Right atrium auricular region (tissue), 2 donors: ENCODE measurements at regions not wholly inside any gene's neighbourhood (a gene's known extent, or its start where the extent isn't known, plus 50 kb on each side); places are given as distances from the start of the nearest gene placed in this dataset.

Source experiments
- DNase-seq: peaks from one replicate; pipeline ENCODE4 v3.0.0-alpha.2; 2019; ENCODE audit warnings: low spot score
- H3K27ac ChIP-seq, 2 donors: fragments of 200-600 bp; sonication (generic); 1 replicate in 1 of 2; 2 replicates in 1 of 2; pipeline ENCODE4 v1.5.1; 2016 to 2019
- H3K27me3 ChIP-seq, 2 donors: fragments of 200-600 bp; sonication (generic); one replicate each; pipeline versions ENCODE4 v1.5.1 to v1.6.0; 2017 to 2019
- H3K36me3 ChIP-seq: fragments of 200-600 bp; sonication (generic); one replicate; pipeline ENCODE4 v1.5.1; 2016
- H3K4me1 ChIP-seq, 2 donors: fragments of 200-600 bp; sonication (generic); one replicate each; pipeline versions ENCODE4 v1.5.1 to v1.6.0; 2017 to 2019
- H3K4me3 ChIP-seq, 2 donors: fragments of 200-600 bp; sonication (generic); 1 replicate in 1 of 2; 2 replicates in 1 of 2; pipeline ENCODE4 v1.5.1; 2017 to 2019; ENCODE audit warnings: mild to moderate bottlenecking in 1 of 2, moderate library complexity in 1 of 2
- H3K9me3 ChIP-seq, 2 donors: fragments of 200-600 bp; sonication (generic); one replicate each; pipeline ENCODE4 v1.5.1; 2019
- CTCF ChIP-seq, 2 donors: fragments of 200-600 bp; sonication (generic); IDR thresholded peaks; one replicate each; pipeline ENCODE4 v1.5.1; 2019; ENCODE audit warnings: antibody characterized with exemption in 2 of 2

DNA sequence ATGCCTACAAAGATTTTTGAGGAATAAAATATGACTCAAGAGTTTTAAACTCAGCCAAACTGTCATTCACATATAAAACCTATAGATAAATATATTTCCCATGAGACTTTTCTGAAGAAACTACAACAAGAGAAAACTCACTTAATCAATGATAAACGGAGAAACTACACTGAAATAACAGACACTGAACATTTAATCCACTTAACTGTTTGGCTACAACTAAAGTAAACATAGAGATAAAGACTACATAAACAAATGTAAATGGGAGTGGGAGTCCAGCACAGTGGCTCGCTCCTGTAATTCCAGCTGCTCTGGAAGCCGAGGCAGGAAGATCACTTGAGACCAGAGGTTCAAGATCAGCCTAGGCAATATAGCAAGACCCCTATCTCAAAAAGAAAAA, 79.2 kb downstream of the MEX3B start:
- Histone ChIP-seq H3K4me1 (no peaks in the 10 kb centered on the region), H3K27ac (no peak overlapping the region), H3K27me3 (no peaks in the 10 kb centered on the region), H3K36me3 (no peaks in the 10 kb centered on the region), H3K4me3 (no peak overlapping the region), H3K9me3 (peaks cover 0 to 9% of the 10 kb centered on the region in 2 donors)
- DNase-seq: no peak
- no peak for TF ChIP-seq CTCF (IDR thresholded peaks at IDR 0.05)

- no peaks in the 10 kb centered on the region for H3K27me3 ChIP-seq
- no peaks in the 10 kb centered on the region for H3K36me3 ChIP-seq
- no peak overlapping the region for H3K4me3 ChIP-seq
- no peaks in the 10 kb centered on the region for H3K4me1 ChIP-seq
- DNase-seq: no peak
- no peak for TF ChIP-seq CTCF (IDR thresholded peaks at IDR 0.05)
- peaks cover 0 to 9% of the 10 kb centered on the region in 2 donors for H3K9me3 ChIP-seq
- H3K27ac ChIP-seq: no peak overlapping the region
Measured at GRCh38 chr15:81962482-81962881, 83.3 kb downstream of the MEX3B start.

- H3K9me3 ChIP-seq: no peaks in the 10 kb centered on the region
- no peak overlapping the region for H3K4me3 ChIP-seq
- no peak overlapping the region for H3K27ac ChIP-seq
- no peak for DNase-seq
- H3K4me1 ChIP-seq: no peaks in the 10 kb centered on the region
- TF ChIP-seq CTCF (IDR thresholded peaks at IDR 0.05): no peak
- no peaks in the 10 kb centered on the region for H3K27me3 ChIP-seq
- H3K36me3 ChIP-seq: no peaks in the 10 kb centered on the region
Measured at GRCh38 chr15:81959196-81959595, 86.6 kb downstream of the MEX3B start.

DNA sequence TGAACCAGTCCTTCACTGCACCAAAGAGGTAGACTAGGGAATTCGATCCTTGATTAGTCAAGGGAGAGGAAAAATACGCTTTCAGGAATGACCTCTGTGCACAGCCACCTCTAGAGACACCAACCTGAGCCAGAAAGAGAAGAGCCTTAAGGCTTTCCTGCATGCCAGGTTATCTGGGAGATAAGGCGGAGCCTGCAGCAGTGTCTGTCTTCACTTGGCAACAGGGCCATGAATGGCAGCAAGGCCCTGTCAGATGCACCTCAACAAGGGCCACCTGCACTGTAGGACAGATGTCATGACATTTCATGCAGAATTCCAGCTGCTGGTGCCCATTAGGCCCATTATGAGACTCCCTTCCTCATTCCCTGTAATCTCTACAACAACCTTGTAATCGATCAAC, 88.1 kb downstream of the MEX3B start:
- DNase-seq: no peak
- H3K36me3 ChIP-seq: no peaks in the 10 kb centered on the region
- H3K9me3 ChIP-seq: no peaks in the 10 kb centered on the region
- H3K4me3 ChIP-seq: no peak overlapping the region
- no peak overlapping the region for H3K27ac ChIP-seq
- H3K4me1 ChIP-seq: no peaks in the 10 kb centered on the region
- TF ChIP-seq CTCF (IDR thresholded peaks at IDR 0.05): no peak
- H3K27me3 ChIP-seq: no peaks in the 10 kb centered on the region

DNA sequence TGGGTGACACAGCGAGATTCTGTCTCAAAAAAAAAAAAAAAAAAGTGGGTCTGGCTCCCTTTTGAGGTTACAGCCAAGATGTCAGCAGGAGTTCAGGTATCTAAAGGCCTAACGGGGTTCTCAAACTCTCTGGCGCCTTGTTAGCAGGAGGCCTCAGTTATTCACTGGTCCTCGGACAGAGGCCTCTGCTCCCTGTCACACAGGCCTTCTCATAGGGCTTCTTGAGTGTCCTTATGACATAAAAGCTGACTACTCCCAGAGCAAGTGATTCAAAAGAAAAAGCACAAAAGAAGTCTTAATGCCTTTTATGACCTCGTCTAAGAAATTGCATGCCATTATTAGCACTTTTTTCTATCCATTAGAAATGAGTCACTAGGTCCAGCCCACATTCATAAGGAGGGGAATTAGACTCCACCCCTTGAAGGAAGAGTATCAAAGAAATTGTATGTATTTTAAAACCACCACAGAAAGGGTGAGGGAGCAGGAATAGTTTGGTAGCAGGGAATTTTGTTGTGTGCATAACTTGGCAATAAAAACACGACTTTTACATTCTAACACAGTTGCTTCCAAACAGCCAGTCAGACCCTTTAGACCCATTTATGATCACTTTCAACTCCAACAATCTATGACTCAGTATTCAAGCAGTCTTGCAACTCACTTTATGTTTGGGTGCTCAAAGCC, 90.3 kb downstream of the MEX3B start:
- H3K9me3 ChIP-seq: no peaks in the 10 kb centered on the region
- no peaks in the 10 kb centered on the region for H3K36me3 ChIP-seq
- TF ChIP-seq CTCF (IDR thresholded peaks at IDR 0.05): no peak
- H3K4me3 ChIP-seq: no peak overlapping the region
- H3K27me3 ChIP-seq: no peaks in the 10 kb centered on the region
- no peak for DNase-seq
- no peak overlapping the region for H3K27ac ChIP-seq
- H3K4me1 ChIP-seq: no peaks in the 10 kb centered on the region

GRCh38 chr15:81954158-81954783, 91.5 kb downstream of the MEX3B start:
- DNase-seq: no peak
- Histone ChIP-seq H3K27ac (no peak overlapping the region), H3K27me3 (no peaks in the 10 kb centered on the region), H3K36me3 (no peaks in the 10 kb centered on the region), H3K4me1 (no peaks in the 10 kb centered on the region), H3K4me3 (no peak overlapping the region), H3K9me3 (no peaks in the 10 kb centered on the region)
- TF ChIP-seq CTCF (IDR thresholded peaks at IDR 0.05): no peak
